GM18909 (cell line): ENCODE measurements at regions not wholly inside any gene's neighbourhood (a gene's known extent, or its start where the extent isn't known, plus 50 kb on each side); places are given as distances from the start of the nearest gene placed in this dataset.
"Not testable (repeated sequence)": the region's sequence is repeated elsewhere in the genome, so short reads cannot be mapped to it uniquely, and the experiment has no call there.

ENCODE experiments used
- ATAC-seq: cut with Tn5 transposase; IDR thresholded peaks from one replicate; pipeline ENCODE4 v1.9.1; 2021; ENCODE audit warnings: mild to moderate bottlenecking; ENCODE audit not compliant: unreplicated experiment, poor library complexity

DNA sequence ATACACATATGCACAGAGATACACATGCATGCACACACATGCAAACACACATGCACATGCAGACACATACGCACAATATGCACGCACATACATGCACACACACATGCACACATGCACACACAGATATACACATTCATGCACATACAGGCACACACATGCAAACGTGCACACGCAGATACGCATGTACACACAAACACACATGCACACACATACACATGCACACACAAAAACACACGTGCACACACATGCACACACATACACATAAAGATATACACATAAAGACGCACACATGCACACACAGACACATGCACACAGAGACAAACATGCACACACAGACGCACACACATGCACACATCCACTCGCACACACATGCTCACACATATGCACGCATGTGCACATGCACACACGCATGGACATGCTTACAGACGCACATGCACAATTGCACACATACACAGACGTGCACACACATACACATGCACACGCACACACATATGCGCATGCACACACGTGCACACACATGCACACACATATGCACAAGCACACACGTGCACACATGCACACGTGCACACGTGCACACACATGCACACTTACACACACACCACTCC lies 145.2 kb downstream of the ADRA2C start:
- ATAC-seq = no peak

DNA sequence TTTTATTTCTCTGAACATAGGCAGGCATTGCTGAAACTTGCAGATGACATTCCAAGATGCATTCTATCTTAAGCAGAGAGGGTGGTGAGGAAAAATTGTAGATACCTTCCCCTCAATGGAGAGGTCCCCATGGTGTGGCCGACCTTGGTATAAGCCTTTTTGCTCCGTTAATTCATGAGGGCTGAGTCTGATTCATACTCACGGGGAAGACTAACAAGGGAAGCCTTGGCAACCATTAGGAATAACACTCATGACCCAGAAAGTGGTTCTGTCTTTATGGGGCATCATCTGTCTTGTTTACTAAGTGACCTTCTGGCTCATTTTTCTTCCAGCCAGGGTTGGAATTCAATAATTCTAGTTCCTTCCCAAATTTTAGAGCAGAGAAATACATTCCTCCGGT lies 148.3 kb downstream of the ADRA2C start:
- not testable (repeated sequence) for ATAC-seq

DNA sequence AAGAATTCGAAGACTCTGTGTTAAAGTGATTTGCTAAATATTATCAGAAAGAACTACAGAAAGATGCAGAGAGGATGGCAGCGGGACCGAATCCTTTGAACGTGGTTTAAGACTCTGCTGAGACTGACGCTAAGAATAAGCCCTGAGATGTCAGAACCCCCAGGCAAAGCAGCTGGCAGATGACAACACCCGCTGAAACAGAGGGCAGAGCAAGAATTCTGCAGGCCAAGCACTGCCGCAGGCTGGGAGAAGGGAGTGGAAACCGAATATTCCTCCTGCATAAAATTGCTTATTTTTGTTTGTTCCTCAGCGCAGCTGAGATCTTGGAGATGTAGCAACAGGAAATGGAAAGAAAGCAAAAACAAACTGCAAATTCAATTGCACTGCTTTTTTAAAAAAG lies 153.3 kb downstream of the ADRA2C start:
- ATAC-seq = not testable (repeated sequence)

DNA sequence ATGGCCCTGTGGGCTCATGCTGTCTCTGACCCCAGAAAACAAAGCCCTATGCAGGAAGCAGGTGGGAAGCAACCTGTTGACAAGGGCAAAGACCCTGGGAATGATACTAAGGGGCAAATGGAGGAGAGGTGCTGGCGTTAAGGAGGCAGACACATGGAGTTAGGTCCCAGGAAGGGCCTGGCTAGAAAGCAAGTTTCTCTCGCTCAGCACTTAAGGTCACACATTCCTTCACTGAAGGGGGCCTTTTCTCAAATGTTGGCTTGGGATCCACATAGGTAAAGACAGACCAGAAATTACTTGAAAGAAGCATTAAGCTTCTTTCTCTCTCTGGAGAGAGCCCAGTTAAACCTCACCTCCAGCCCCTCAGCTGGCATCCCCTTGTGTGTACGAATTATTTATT lies 155.7 kb downstream of the ADRA2C start:
- ATAC-seq = not testable (repeated sequence)

DNA sequence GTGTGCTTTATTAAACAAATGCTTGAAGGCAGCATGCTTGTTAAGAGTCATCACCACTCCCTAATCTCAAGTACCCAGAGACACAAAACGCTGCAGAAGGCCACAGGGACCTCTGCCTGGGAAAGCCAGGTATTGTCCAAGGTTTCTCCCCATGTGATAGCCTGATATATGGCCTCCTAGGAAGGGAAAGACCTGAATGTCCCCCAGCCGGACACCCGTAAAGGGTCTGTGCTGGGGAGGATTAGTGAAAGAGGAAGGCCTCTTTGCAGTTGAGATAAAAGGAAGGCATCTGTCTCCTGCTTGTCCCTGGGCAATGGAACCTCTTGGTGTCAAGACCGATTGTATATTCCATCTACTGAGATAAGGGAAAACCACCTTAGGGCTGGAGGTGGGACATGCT lies 159.7 kb downstream of the ADRA2C start:
- not testable (repeated sequence) for ATAC-seq

DNA sequence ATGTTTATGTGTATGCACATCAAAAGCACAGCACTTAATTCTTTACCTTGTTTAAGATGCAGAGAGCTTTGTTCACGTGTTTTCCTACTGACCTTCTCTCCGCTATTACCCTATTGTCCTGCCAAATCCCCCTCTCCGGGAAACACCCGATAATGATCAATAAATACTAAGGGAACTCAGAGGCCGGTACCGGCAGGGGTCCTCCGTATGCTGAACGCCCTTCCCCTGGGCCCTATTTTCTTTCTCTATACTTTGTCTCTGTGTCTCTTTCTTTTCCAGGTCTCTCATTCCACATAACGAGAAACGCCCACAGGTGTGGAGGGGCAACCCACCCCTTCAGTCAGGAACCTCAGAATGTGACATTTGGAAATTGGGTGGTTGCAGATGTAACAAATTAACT lies 160.1 kb downstream of the ADRA2C start:
- not testable (repeated sequence) for ATAC-seq

DNA sequence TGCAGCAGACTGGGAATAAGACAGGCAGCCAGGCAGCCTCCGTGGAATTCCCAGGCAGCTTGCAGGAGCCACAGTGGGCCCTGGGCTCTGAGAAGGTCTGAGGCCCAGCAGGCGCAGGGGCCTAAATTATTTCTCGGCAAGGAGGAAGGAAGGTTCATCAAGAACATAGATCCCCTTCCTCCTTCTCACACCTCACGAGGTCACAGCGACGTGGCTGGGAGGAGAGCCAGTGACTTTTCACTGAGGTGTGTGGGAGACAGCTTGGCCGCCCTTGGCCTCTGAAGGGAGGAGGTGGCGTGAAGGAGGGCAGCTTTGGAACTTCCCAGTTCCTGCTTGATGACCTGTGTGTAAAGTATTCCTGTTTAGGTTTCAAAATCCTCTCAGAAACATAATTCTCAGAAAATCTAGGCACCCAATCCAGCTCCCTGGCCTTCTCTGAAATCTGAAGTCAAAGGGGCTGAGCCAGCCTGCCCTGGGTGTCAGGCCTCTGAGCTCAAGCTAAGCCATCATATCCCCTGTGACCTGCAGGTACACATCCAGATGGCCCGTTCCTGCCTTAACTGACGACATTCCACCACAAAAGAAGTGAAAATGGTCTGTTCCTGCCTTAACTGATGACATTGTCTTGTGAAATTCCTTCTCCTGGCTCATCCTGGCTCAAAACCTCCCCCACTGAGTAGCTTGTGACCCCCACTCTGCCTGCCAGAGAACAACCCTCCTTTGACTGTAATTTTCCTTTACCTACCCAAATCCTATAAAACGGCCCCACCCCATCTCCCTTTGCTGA lies 161.0 kb downstream of the ADRA2C start:
- not testable (repeated sequence) for ATAC-seq

DNA sequence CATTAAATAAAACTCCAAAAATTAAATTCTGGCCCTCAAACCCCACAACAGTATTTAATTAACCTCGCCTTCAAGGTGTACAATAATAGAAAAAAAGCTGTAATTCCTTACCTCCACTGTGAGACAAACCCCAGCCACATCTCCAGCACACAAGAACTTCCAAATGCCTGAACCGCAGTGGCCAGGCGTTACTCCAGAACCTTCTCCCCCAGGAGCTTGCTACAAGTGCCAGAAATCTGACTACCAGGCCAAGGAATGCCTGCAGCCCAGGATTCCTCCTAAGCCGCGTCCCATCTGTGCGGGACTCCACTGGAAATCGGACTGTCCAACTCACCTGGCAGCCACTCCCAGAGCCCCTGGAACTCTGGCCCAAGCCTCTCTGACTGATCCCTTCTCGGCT lies 163.2 kb downstream of the ADRA2C start:
- not testable (repeated sequence) for ATAC-seq

DNA sequence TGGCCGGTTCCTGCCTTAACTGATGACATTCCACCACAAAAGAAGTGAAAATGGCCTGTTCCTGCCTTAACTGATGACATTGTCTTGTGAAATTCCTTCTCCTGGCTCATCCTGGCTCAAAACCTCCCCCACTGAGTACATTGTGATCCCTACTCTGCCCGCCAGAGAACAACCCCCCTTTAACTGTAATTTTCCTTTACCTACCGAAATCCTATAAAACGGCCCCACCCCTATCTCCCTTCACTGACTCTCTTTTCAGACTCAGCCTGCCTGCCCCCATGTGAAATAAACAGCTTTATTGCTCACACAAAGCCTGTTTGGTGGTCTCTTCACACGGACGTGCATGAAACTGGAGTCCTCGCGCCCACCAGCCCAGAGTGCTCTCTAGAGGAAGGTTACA lies 166.5 kb downstream of the ADRA2C start:
- ATAC-seq = not testable (repeated sequence)

DNA sequence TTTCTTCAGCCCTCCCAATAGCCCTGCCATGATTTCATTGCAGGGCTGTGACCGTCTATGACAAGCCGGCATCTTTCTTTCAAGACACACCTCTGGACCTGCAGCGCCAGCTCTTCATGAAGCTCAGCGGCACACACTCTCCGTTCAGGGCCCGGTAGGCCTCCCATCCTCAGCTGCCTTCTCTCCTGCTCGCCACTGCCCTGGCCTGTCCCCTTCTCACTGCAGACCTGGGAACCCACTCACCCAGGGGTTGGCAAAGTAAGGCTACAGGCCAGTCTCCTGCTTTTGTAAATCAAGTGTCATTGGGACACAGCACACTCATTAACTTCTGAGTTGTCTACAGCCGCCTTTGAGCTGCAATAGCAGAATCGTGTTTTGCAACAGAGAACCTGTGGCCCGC lies 169.2 kb downstream of the ADRA2C start:
- not testable (repeated sequence) for ATAC-seq

DNA sequence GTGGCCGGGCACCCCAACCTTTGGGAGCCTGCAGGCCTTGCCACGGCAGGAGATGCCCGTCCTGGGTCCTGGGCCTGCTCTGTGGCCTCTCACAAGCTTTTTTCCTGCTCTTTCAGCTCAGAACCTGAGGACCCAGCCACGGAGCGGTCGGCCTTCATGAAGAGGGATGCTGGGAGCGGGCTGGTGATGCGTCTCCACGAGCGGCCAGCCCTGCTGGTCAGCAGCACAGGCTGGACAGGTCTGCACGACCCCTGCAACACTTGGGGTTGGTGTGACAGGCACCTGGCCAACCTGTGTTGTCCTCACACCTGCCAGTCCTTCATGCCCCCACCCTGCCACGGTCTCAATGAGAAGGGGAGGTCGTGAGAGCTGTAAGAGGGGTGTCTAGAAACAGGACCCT lies 170.0 kb downstream of the ADRA2C start:
- no peak for ATAC-seq

DNA sequence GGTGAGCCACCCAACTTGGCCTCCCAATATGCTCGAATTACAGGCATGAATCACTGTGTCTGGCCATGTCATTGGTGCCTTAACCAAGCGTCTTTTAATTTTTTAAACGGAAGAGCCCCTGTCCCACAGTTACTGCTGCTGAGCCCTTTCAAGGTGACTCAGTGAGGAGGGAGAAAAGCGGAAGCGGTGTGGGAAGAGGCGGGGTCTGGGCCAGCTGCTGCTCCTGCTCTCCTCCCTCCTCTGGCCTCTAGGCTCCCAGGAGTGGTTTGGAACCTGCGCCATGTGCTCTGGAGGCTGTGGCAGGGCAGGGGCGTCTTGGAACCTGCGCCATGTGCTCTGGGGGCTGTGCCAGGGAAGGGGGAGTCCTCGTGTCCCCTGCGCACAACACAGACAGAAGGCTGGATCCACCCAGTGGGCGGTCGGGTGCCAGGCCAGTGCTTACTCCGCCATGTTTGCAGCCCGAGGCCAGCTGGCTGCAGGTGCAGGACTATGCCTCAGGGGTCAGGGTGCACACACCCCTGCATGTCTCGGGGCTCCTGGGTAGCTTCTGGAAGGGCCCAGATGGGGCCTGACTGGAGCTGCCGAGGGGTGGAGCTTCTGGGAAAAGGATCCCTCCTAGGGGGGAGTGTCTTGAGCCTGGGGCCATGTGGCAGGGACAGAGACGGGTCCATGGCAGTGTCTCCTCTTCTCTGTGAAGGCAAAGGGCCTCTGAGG lies 171.8 kb downstream of the ADRA2C start:
- ATAC-seq = not testable (repeated sequence)

DNA sequence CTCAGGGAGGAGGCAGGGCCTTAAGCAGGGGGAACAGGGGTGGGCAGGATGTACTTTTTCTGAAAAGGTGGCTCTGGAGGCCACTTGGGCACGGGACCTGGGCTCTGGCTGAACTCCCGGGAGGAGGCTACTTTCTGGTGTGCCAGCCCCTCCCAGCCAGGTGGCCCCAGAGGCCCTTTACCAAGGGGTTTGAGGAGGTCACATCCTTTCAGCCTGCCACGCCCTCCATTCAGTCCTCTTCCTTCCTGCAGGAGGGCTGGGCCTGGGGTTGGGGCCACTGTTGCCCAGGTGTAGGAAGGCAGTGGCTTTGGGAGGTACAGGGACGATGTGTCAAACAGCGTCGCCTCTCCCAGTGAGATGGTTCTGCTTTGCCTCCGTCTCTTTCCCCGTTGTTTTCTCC lies 172.5 kb downstream of the ADRA2C start:
- ATAC-seq = not testable (repeated sequence)

DNA sequence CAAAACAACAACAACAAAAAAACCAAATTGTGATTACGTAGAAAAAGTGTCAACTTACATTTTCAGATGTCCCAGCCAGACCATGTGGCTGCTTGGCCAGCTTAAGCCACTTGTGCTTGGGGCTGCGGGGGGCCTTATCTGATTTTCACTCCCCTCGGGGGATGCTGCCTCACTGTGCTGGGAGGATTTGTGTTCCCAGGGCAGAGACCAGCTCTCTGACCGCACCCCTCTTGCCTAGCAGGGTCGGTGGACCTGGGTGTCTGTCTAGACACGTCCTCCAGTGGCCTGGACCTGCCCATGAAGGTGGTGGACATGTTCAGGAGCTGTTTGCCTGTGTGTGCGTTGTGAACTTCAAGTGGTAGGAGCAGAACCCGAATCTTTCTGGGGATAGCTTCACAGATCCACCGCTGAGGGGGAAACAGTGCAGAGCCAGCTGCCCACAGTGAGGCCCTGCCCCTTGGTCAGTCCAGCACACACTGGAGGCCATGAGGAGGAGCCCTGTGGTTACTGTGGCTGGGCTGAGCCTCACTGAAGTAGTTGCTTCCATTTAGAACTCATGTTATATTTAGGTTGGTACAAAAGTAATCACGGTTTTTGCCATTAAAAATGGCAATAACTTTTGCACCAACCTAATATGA lies 173.9 kb downstream of the ADRA2C start:
- not testable (repeated sequence) for ATAC-seq

DNA sequence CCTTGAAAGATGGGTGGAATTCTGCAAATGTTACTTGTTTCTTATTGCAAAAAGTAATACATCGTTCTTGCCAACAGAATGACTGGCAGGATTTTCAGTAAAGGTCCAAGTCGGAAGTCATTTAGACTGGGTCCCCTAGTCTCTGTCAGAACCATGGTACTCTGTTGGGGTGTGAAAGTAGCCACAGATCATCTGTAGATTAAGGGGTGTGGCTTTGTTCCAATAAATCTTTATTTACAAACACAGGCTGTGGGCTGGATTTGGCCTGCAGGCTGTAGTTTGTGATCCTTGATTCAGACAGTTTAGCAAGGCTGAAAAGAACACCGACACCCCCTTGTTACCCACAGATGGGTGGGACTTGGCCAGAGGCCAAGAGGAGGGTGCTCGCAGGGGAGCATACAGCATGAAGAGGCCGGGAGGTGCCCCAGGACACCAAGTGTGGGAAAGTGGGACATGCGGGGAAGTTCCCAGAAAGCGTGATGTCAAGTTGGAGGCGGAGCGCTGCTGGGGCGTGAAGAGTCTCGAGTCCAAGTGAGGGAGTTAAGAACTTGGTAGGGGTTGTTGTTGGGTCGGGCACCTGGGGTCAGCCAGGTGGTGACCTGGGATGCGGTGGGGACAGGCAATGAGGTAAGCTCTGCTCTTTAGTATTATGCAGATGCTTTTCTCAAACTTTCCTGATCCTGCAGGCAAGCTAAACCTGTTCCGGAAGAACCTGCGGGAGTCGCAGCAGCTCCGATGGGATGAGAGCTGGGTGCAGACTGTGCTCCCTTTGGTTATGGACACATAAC lies 175.7 kb downstream of the ADRA2C start:
- ATAC-seq = not testable (repeated sequence)

DNA sequence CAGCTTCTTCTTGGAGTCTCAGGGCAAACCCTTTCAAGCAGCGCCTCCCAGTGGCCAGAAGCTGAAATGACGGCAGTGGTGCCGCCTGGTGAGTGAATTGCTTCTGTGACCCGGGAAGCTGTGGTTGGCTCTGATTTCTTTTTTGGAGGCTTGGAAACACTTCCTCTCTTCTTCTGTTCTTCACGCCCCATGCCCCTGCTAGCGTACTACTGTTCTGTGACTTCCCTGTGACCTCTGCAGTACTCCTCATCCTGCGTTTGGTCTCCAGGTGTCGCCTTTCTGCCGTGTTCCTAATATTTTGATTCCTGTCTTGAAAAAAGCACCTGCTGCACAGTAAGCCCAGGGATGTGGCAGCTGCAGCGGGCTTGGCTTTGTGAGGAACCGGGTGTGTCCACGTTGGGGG lies 176.4 kb downstream of the ADRA2C start:
- ATAC-seq = not testable (repeated sequence)

DNA sequence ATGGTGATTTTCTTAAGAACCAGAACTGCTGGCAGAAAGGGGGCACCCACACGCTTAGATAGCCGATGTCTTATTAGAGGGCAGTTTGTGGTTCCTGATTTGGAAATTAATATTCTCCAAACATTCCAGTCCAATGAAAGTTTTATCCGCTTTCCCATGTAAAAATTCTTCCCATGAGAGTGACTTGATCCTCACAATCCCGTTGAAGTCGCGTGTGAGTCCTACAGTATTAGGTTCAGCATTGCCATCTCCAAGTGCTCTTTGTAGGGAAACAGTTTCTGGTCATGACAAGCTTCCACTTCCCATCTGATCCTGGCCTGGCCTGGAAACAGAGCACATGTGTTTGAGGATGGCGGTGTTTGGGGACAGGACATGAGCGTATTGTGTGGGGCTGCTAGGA lies 176.9 kb downstream of the ADRA2C start:
- ATAC-seq = not testable (repeated sequence)

DNA sequence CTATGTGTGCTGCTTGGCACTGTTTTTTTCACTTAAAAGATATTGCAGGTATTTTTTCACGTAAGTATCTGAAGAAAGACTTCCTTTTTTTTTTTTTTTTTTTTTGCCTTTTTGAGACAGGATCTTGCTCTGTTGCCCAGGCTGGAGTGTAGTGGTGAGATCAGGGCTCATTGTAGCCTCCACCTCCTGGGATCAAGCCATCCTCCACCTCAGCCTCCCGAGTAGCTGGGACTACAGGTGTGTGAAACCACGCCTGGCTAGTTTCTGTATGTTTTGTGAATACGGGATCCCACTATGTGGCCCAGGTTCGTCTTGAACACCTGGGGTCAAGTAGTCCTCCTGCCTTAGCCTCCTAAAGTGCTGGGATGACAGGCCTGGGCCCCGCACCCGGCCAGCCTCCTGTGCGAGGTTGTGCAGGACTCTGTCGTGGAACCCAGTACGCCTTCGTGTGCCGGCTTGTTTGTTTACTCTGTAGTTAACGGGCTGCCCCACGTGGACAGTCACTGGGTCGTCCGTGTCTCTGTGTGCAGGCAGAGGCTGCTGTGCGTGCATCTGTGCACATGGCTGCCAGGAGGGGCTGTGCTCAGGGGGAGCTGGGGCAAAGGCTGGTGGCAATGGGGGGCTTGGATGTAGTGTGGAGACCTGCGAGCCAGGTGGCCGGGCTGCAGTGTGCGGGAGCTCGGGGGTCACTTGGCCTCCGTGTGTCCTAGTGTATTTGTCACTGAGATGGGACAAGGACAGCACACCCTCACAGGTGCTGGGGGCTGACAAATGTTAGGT lies 179.5 kb downstream of the ADRA2C start:
- ATAC-seq = no peak

DNA sequence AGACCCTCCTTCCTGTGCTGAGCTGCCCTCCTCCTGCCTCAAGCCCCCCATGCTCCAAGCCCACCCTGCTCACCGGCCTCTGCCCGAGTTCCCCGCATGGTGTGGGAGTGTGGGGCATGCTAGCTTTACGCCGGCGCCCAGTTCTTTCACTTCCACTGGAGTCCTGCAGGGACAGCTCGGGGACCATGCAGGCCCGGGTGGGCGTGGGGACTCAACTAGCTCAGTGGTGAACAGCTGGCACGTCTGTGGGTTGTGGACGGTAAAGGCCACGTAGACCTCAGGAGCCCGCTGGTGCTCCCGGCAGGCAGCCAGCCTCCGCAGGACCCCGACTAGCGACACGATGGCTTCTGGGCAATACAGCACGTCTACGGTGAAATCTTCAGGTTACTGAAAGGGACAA lies 180.4 kb downstream of the ADRA2C start:
- ATAC-seq = not testable (repeated sequence)
